NCI-H82 treated with DMSO at 0.1 percent for 48 hours (cell line): ENCODE measurements at regions not wholly inside any gene's neighbourhood (a gene's known extent, or its start where the extent isn't known, plus 50 kb on each side); places are given as distances from the start of the nearest gene placed in this dataset.
A peak's percentile ranks its signal among the peaks of the same experiment; 100 is the strongest.

ENCODE experiments used
- DNase-seq: peaks from one replicate; lab custom pipeline; 2025; ENCODE audit not compliant: unreplicated experiment; lab: John Stamatoyannopoulos, UW

GRCh38 chr2:176595986-176596385 lies 326.7 kb downstream of the MTX2 start:
- no peak for DNase-seq

GRCh38 chr2:176597916-176598315 lies 328.7 kb downstream of the MTX2 start:
- DNase-seq: no peak

- DNase-seq: no peak
Measured at GRCh38 chr2:176598351-176598750, 329.1 kb downstream of the MTX2 start.

GRCh38 chr2:176599796-176600485 lies 330.7 kb downstream of the MTX2 start:
- no peak for DNase-seq

- no peak for DNase-seq
Measured at GRCh38 chr2:176601066-176601465, 331.8 kb downstream of the MTX2 start.

GRCh38 chr2:176612036-176612435 lies 342.8 kb downstream of the MTX2 start:
- DNase-seq: no peak

- DNase-seq: no peak
Measured at GRCh38 chr2:176612736-176613135, 343.5 kb downstream of the MTX2 start.

- no peak for DNase-seq
Measured at GRCh38 chr2:176613323-176613987, 344.2 kb downstream of the MTX2 start.

GRCh38 chr2:176614049-176614448 lies 344.8 kb downstream of the MTX2 start:
- DNase-seq: no peak

- DNase-seq: no peak
Measured at GRCh38 chr2:176614930-176615329, 345.7 kb downstream of the MTX2 start.

GRCh38 chr2:176619504-176619903 lies 350.3 kb downstream of the MTX2 start:
- DNase-seq: no peak

- DNase-seq: no peak
Measured at GRCh38 chr2:176621350-176621749, 352.1 kb downstream of the MTX2 start.

- no peak for DNase-seq
Measured at GRCh38 chr2:176622792-176623191, 353.6 kb downstream of the MTX2 start.

GRCh38 chr2:176626796-176627195 lies 357.6 kb downstream of the MTX2 start:
- no peak for DNase-seq

- DNase-seq: no peak
Measured at GRCh38 chr2:176628438-176628837, 359.2 kb downstream of the MTX2 start.

GRCh38 chr2:176633754-176634153 lies 364.5 kb downstream of the MTX2 start:
- no peak for DNase-seq

GRCh38 chr2:176636401-176636800 lies 367.2 kb downstream of the MTX2 start:
- no peak for DNase-seq

GRCh38 chr2:176637142-176637485 lies 367.9 kb downstream of the MTX2 start:
- no peak for DNase-seq

GRCh38 chr2:176637486-176638166 lies 368.4 kb downstream of the MTX2 start:
- DNase-seq: no peak

- DNase-seq: peak; percentile 60
Measured at GRCh38 chr2:176638167-176639015, 369.1 kb downstream of the MTX2 start.

- no peak for DNase-seq
Measured at GRCh38 chr2:176639016-176639343, 369.7 kb downstream of the MTX2 start.

GRCh38 chr2:176639671-176640070 lies 370.4 kb downstream of the MTX2 start:
- DNase-seq: no peak
